ENCODE measurements at regions not wholly inside any gene's neighbourhood (a gene's known extent, or its start where the extent isn't known, plus 50 kb on each side); places are given as distances from the start of the nearest gene placed in this dataset.

DNA sequence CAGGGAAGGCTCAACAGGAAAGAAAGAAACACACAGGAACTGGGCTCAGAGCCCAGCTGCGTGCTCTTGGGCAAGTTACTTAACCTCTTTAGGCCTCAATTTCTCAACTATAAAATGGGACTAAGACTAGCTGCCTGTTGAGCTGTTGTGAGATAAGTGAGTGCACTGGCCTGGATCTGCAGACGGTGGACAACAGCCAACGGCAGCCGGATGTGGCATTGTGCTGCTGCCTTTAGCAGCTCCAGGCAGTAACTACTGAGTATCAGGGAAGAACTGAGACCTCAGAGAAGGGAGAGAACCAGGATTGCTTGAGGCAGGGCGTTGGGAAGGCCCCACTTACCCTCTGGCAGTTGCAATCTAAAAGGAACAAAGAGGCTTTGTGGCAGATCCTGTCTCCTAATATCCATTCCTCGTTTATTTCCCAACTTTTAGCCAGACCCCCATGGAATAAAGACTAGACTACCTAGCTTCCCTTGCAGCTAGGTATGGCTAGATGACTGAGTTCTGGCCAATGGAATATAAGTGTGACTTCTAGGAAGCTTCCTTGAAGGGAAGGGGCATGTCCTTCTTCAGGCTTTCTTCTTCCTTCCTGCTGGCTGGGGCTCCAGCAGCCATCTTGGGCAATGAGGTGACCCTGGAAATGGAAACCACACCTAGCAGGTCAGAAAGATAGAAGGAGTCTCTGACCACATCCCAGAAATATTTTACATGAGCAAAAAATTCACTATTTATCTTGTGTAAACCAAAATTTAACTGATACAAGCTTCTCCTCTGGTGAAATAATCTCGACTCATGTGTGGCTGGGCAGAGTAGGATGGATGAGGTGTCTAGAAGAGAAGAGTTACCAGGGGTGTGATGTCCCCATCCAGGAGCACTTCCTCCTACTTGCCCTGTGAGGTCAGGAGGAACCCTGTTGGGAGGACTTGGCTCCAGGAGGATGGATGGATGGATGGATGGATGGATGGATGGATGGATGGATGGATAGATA lies 67.6 kb downstream of the MRPL14 start:
- TF ChIP-seq POLR2A (IDR thresholded peaks at IDR 0.05) = no peak
- TF ChIP-seq, protein P1, sequence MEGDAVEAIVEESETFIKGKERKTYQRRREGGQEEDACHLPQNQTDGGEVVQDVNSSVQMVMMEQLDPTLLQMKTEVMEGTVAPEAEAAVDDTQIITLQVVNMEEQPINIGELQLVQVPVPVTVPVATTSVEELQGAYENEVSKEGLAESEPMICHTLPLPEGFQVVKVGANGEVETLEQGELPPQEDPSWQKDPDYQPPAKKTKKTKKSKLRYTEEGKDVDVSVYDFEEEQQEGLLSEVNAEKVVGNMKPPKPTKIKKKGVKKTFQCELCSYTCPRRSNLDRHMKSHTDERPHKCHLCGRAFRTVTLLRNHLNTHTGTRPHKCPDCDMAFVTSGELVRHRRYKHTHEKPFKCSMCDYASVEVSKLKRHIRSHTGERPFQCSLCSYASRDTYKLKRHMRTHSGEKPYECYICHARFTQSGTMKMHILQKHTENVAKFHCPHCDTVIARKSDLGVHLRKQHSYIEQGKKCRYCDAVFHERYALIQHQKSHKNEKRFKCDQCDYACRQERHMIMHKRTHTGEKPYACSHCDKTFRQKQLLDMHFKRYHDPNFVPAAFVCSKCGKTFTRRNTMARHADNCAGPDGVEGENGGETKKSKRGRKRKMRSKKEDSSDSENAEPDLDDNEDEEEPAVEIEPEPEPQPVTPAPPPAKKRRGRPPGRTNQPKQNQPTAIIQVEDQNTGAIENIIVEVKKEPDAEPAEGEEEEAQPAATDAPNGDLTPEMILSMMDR (IDR thresholded peaks at IDR 0.05) = no peak

All from breast epithelium (tissue), 3 donors.